ENCODE measurements at regions not wholly inside any gene's neighbourhood (a gene's known extent, or its start where the extent isn't known, plus 50 kb on each side); places are given as distances from the start of the nearest gene placed in this dataset.
"Not testable (repeated sequence)": the region's sequence is repeated elsewhere in the genome, so short reads cannot be mapped to it uniquely, and the experiment has no call there.

DNA sequence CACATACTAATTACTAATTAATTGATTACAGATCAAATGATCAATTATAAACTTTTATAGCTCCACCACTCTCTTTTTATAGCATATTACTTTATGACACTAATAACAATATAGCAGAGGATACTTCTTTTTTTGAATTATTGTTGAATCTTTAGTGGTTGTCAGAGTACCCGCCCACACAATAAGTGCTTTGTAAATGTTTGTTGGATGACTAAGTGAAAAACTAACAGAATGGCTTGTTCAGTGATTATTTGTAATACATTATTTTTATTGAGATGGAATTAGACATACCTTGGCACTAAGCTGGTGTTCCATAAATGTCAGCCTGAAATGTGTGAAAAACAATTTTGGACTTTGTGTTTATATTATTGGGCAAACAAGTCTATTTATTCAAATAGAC lies 670.5 kb upstream of the ATXN7L3B start:
- H2AK5ac ChIP-seq (ENCODE audit: insufficient read length, low read length) = no peak overlapping the region
- H2BK120ac ChIP-seq (ENCODE audit: low read depth, low read length, poor library complexity, severe bottlenecking) = no peak overlapping the region
- Mint-ChIP-seq H3K27ac (no peak overlapping the region), H3K27me3 (ENCODE audit: low read depth) (no peaks in the 10 kb centered on the region), H3K4me1 (no peaks in the 10 kb centered on the region), H3K9me3 (no peaks in the 10 kb centered on the region), H3K4me3 (no peak overlapping the region), H3K36me3 (ENCODE audit: insufficient read depth in 1 of 3, low read depth in 3 of 3) (no peaks in the 10 kb centered on the region)
- no peak overlapping the region for H3K9ac ChIP-seq (ENCODE audit: extremely low read depth, insufficient read length, low read length)
- no peak overlapping the region for H2BK15ac ChIP-seq (ENCODE audit: low read depth, low read length)
- no peak overlapping the region for H3K23ac ChIP-seq (ENCODE audit: insufficient read length, low read depth, low read length)
- no peaks in the 10 kb centered on the region for H4K20me1 ChIP-seq (ENCODE audit: control insufficient read depth, insufficient read depth, insufficient read length)
- H3K18ac ChIP-seq (ENCODE audit: insufficient read length, low read depth, low read length) = no peak overlapping the region
- TF ChIP-seq, protein P1, sequence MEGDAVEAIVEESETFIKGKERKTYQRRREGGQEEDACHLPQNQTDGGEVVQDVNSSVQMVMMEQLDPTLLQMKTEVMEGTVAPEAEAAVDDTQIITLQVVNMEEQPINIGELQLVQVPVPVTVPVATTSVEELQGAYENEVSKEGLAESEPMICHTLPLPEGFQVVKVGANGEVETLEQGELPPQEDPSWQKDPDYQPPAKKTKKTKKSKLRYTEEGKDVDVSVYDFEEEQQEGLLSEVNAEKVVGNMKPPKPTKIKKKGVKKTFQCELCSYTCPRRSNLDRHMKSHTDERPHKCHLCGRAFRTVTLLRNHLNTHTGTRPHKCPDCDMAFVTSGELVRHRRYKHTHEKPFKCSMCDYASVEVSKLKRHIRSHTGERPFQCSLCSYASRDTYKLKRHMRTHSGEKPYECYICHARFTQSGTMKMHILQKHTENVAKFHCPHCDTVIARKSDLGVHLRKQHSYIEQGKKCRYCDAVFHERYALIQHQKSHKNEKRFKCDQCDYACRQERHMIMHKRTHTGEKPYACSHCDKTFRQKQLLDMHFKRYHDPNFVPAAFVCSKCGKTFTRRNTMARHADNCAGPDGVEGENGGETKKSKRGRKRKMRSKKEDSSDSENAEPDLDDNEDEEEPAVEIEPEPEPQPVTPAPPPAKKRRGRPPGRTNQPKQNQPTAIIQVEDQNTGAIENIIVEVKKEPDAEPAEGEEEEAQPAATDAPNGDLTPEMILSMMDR (conservative IDR thresholded peaks at IDR 0.05) = no peak
- no peaks in the 10 kb centered on the region for H3K79me2 ChIP-seq (ENCODE audit: insufficient read depth, low read length)
- H4K5ac ChIP-seq (ENCODE audit: insufficient read length, low read depth, low read length) = no peak overlapping the region
- no peak overlapping the region for H3K56ac ChIP-seq (ENCODE audit: insufficient read length, low read depth, low read length)
- H3K27ac ChIP-seq (ENCODE audit: insufficient read length, low read depth, low read length) = no peak overlapping the region
- no peak overlapping the region for H3K14ac ChIP-seq (ENCODE audit: insufficient read depth, low read length)
- H3T11ph ChIP-seq (ENCODE audit: low read length) = no peak overlapping the region
- WGBS (ENCODE audit: extremely low coverage, insufficient read length, low lambda C conversion rate) = no CpG with 5 or more reads among the region's 1 CpG
- no peak overlapping the region for H2BK12ac ChIP-seq (ENCODE audit: insufficient read length, low read depth, low read length)
- DNase-seq = no peak
- no peaks in the 10 kb centered on the region for H3K27me3 ChIP-seq (ENCODE audit: insufficient read depth, low read length)
- H4K8ac ChIP-seq (replicated peaks; ENCODE audit: insufficient read length, low read depth, low read length) = no peak overlapping the region
- no peak overlapping the region for H2BK5ac ChIP-seq (ENCODE audit: insufficient read length, low read length)
- H4K91ac ChIP-seq (ENCODE audit: insufficient read length, low read depth, low read length) = no peak overlapping the region
- H3K4me1 ChIP-seq (ENCODE audit: insufficient read depth, low read length) = no peaks in the 10 kb centered on the region
- H3K9me3 ChIP-seq (ENCODE audit: control insufficient read depth, low read depth, low read length) = no peaks in the 10 kb centered on the region
- no peak overlapping the region for H3K4me2 ChIP-seq (ENCODE audit: insufficient read depth, insufficient read length, low read length)
- H3K23me2 ChIP-seq (ENCODE audit: insufficient read length, low read depth, low read length, poor library complexity, severe bottlenecking) = no peaks in the 10 kb centered on the region
- H2AFZ ChIP-seq (ENCODE audit: low read length) = no peak overlapping the region
- H3K79me1 ChIP-seq (ENCODE audit: insufficient read depth, low read depth, low read length, poor library complexity, severe bottlenecking) = no peaks in the 10 kb centered on the region
- no peak overlapping the region for H3K4ac ChIP-seq (ENCODE audit: low read depth, low read length)
- no peak overlapping the region for H2BK20ac ChIP-seq (ENCODE audit: low read depth, low read length, poor library complexity, severe bottlenecking)

DNA sequence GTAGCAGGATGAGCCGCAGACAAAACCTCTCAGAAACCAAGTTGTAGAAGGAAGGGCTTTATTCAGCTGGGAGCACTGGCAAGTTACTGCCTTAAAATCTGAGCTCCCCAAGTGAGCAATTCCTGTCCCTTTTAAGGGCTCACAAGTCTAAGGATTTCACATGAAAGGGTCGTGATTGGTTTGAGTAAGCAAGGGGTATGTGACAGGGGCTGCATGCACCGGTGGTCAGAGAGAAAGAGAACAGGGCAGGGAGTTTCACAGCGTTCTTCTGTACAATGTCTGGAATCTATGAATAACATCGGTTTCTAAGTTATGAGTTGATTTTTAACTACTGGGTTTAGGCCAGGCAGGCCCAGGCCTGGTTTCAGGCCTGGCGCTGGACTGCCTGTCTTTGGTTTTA lies 660.3 kb upstream of the ATXN7L3B start:
- not testable (repeated sequence) for H3K14ac ChIP-seq (ENCODE audit: insufficient read depth, low read length); H3K23me2 ChIP-seq (ENCODE audit: insufficient read length, low read depth, low read length, poor library complexity, severe bottlenecking); H4K8ac ChIP-seq (replicated peaks; ENCODE audit: insufficient read length, low read depth, low read length); H3K79me1 ChIP-seq (ENCODE audit: insufficient read depth, low read depth, low read length, poor library complexity, severe bottlenecking); H2AFZ ChIP-seq (ENCODE audit: low read length); H3K9me3 Mint-ChIP-seq; H3K27ac ChIP-seq (ENCODE audit: insufficient read length, low read depth, low read length); H2BK120ac ChIP-seq (ENCODE audit: low read depth, low read length, poor library complexity, severe bottlenecking); H3K36me3 Mint-ChIP-seq (ENCODE audit: insufficient read depth in 1 of 3, low read depth in 3 of 3); H3K4me3 Mint-ChIP-seq; H3K79me2 ChIP-seq (ENCODE audit: insufficient read depth, low read length); H3K4me1 ChIP-seq (ENCODE audit: insufficient read depth, low read length); H3K27me3 Mint-ChIP-seq (ENCODE audit: low read depth); H3K9ac ChIP-seq (ENCODE audit: extremely low read depth, insufficient read length, low read length); H3K27ac Mint-ChIP-seq; H4K5ac ChIP-seq (ENCODE audit: insufficient read length, low read depth, low read length); H4K91ac ChIP-seq (ENCODE audit: insufficient read length, low read depth, low read length); DNase-seq; H2BK12ac ChIP-seq (ENCODE audit: insufficient read length, low read depth, low read length); H3K4me2 ChIP-seq (ENCODE audit: insufficient read depth, insufficient read length, low read length); H4K20me1 ChIP-seq (ENCODE audit: control insufficient read depth, insufficient read depth, insufficient read length); H3K4me1 Mint-ChIP-seq; H3T11ph ChIP-seq (ENCODE audit: low read length); H2BK5ac ChIP-seq (ENCODE audit: insufficient read length, low read length); H3K9me3 ChIP-seq (ENCODE audit: control insufficient read depth, low read depth, low read length); H3K18ac ChIP-seq (ENCODE audit: insufficient read length, low read depth, low read length); H2BK20ac ChIP-seq (ENCODE audit: low read depth, low read length, poor library complexity, severe bottlenecking); H3K56ac ChIP-seq (ENCODE audit: insufficient read length, low read depth, low read length); H3K27me3 ChIP-seq (ENCODE audit: insufficient read depth, low read length); H2BK15ac ChIP-seq (ENCODE audit: low read depth, low read length); H3K4ac ChIP-seq (ENCODE audit: low read depth, low read length); H2AK5ac ChIP-seq (ENCODE audit: insufficient read length, low read length); H3K23ac ChIP-seq (ENCODE audit: insufficient read length, low read depth, low read length)
- WGBS (ENCODE audit: extremely low coverage, insufficient read length, low lambda C conversion rate) = no CpG with 5 or more reads among the region's 6 CpGs

Measured in H9 (cell line).